ENCODE measurements at regions not wholly inside any gene's neighbourhood (a gene's known extent, or its start where the extent isn't known, plus 50 kb on each side); places are given as distances from the start of the nearest gene placed in this dataset.

DNA sequence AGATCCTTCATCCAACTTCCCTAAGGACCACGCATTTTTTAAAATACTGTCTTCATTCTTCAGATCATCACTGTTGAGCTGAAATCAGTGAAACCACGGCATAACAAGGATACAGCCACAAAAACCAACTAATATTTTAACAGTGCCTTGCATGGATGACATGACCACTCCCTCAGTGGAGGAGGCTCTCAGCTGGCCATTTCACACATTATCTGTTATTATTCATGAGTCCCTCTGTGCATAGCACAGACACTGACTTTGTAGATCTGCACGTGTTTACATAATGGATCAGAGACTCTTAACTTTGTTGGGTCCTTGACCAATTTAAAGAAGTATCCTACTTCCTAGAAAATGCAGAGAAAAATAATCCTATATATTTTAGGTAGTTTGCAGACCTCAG, 104.8 kb upstream of the NUDT7 start:
- Histone ChIP-seq H3K4me3 (no peak overlapping the region), H3K9me3 (no peaks in the 10 kb centered on the region), H3K4me1 (no peaks in the 10 kb centered on the region), H3K4me2 (no peak overlapping the region), H3K27ac (no peak overlapping the region)
- ATAC-seq (no peak), DNase-seq (ENCODE audit: low read depth in 1 of 2, low spot score in 1 of 2) (no peak), FAIRE-seq (no peak)
- POLR2A ChIA-PET: no interaction called here
- 18% methylated on average over 3 of the region's 3 CpGs for WGBS (ENCODE audit: missing lambda C conversion rate)
- CTCF ChIA-PET: interaction anchor here (1.0 kb wide), 1 partner anchor 381 kb away, joined by 3 read pairs; no protein-coding TSS in a partner anchor
- TF ChIP-seq EHF (CRISPR knock-in tag; IDR thresholded peaks at IDR 0.05): no peak
- no peak for TF ChIP-seq NFE2L2 (conservative IDR thresholded peaks at IDR 0.05; ENCODE audit: low read length)
- no peak for TF ChIP-seq MYC (IDR thresholded peaks at IDR 0.05; ENCODE audit: borderline replicate concordance, low read length)
- no peak for TF ChIP-seq FOXS1 (CRISPR knock-in tag; IDR thresholded peaks at IDR 0.05)
- TF ChIP-seq RCOR1 (IDR thresholded peaks at IDR 0.05; ENCODE audit: low read depth, low read length): no peak
- TF ChIP-seq, protein P1, sequence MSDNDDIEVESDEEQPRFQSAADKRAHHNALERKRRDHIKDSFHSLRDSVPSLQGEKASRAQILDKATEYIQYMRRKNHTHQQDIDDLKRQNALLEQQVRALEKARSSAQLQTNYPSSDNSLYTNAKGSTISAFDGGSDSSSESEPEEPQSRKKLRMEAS (IDR thresholded peaks at IDR 0.05): no peak
- TF ChIP-seq, protein P2, sequence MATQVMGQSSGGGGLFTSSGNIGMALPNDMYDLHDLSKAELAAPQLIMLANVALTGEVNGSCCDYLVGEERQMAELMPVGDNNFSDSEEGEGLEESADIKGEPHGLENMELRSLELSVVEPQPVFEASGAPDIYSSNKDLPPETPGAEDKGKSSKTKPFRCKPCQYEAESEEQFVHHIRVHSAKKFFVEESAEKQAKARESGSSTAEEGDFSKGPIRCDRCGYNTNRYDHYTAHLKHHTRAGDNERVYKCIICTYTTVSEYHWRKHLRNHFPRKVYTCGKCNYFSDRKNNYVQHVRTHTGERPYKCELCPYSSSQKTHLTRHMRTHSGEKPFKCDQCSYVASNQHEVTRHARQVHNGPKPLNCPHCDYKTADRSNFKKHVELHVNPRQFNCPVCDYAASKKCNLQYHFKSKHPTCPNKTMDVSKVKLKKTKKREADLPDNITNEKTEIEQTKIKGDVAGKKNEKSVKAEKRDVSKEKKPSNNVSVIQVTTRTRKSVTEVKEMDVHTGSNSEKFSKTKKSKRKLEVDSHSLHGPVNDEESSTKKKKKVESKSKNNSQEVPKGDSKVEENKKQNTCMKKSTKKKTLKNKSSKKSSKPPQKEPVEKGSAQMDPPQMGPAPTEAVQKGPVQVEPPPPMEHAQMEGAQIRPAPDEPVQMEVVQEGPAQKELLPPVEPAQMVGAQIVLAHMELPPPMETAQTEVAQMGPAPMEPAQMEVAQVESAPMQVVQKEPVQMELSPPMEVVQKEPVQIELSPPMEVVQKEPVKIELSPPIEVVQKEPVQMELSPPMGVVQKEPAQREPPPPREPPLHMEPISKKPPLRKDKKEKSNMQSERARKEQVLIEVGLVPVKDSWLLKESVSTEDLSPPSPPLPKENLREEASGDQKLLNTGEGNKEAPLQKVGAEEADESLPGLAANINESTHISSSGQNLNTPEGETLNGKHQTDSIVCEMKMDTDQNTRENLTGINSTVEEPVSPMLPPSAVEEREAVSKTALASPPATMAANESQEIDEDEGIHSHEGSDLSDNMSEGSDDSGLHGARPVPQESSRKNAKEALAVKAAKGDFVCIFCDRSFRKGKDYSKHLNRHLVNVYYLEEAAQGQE (IDR thresholded peaks at IDR 0.05): no peak
- no peak for TF ChIP-seq ZNF302 (CRISPR knock-in tag; IDR thresholded peaks at IDR 0.05)

DNA sequence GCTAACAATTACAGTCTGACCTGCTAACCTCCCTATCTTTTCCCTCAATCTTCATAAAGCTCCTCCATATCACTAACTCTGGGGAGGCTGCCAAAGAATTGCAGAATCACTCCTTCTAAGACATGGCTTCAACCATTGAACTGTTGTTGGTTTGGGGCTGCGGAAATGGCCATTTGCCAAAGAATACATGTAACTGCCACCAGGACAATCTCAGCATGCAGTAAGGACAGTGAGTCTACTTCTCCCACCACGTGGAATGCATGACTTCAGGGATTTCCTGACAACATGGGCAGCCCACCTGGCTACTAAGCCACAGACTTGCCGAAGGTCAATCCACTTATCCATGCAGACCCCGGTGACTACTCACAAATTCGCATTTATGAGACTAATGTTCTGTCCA, 104.3 kb upstream of the NUDT7 start:
- TF ChIP-seq, protein P2 (IDR thresholded peaks at IDR 0.05): no peak
- no peak for TF ChIP-seq GATA3 (IDR thresholded peaks at IDR 0.05; ENCODE audit: borderline replicate concordance)
- no peak for TF ChIP-seq MAFK (IDR thresholded peaks at IDR 0.05; ENCODE audit: partially characterized antibody)
- TF ChIP-seq, protein P3, sequence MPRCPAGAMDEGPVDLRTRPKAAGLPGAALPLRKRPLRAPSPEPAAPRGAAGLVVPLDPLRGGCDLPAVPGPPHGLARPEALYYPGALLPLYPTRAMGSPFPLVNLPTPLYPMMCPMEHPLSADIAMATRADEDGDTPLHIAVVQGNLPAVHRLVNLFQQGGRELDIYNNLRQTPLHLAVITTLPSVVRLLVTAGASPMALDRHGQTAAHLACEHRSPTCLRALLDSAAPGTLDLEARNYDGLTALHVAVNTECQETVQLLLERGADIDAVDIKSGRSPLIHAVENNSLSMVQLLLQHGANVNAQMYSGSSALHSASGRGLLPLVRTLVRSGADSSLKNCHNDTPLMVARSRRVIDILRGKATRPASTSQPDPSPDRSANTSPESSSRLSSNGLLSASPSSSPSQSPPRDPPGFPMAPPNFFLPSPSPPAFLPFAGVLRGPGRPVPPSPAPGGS (IDR thresholded peaks at IDR 0.05): no peak
- TF ChIP-seq, protein P1 (IDR thresholded peaks at IDR 0.05): no peak
- no peak for TF ChIP-seq CEBPB (IDR thresholded peaks at IDR 0.05)
- TF ChIP-seq SMC3 (IDR thresholded peaks at IDR 0.05): no peak
- TF ChIP-seq, protein P4, sequence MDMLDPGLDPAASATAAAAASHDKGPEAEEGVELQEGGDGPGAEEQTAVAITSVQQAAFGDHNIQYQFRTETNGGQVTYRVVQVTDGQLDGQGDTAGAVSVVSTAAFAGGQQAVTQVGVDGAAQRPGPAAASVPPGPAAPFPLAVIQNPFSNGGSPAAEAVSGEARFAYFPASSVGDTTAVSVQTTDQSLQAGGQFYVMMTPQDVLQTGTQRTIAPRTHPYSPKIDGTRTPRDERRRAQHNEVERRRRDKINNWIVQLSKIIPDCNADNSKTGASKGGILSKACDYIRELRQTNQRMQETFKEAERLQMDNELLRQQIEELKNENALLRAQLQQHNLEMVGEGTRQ (IDR thresholded peaks at IDR 0.05): no peak
- no peaks in the 10 kb centered on the region for H3K9me3 ChIP-seq
- 36% methylated on average over 5 of the region's 5 CpGs for WGBS (ENCODE audit: missing lambda C conversion rate)
- ChIA-PET POLR2A (no interaction called here), CTCF (interaction anchor here (1.0 kb wide), 1 partner anchor 381 kb away, joined by 3 read pairs; no protein-coding TSS in a partner anchor)
- no peak overlapping the region for H3K4me3 ChIP-seq
- ATAC-seq: no peak; a peak in 1 of 6 replicates
- DNase-seq (ENCODE audit: low read depth in 1 of 2, low spot score in 1 of 2): no peak
- no peak overlapping the region for H3K4me2 ChIP-seq
- no peak overlapping the region for H3K27ac ChIP-seq
- FAIRE-seq: no peak
- no peaks in the 10 kb centered on the region for H3K4me1 ChIP-seq
